HEK293T (cell line): ENCODE measurements at regions not wholly inside any gene's neighbourhood (a gene's known extent, or its start where the extent isn't known, plus 50 kb on each side); places are given as distances from the start of the nearest gene placed in this dataset.

Experiments used
- BHLHE40 ChIP-seq: fragments of 450-650 bp; IDR thresholded peaks from 2 replicates; pipeline ENCODE4 v1.6.1; 2016; ENCODE audit warnings: mild to moderate bottlenecking, moderate library complexity, borderline replicate concordance
- ELF4 ChIP-seq: fragments of 450-650 bp; IDR thresholded peaks from 2 replicates; pipeline ENCODE4 v1.6.1; 2017; ENCODE audit warnings: antibody characterized with exemption
- FOXM1 ChIP-seq: fragments of 450-650 bp; IDR thresholded peaks from 2 replicates; pipeline ENCODE4 v1.6.1; 2017; ENCODE audit warnings: mild to moderate bottlenecking, borderline replicate concordance
- HDGF ChIP-seq: fragments of 450-650 bp; IDR thresholded peaks from 2 replicates; pipeline ENCODE4 v1.6.1; 2017; ENCODE audit warnings: antibody characterized with exemption, borderline replicate concordance
- TARDBP ChIP-seq: fragments of 450-650 bp; IDR thresholded peaks from 2 replicates; pipeline ENCODE4 v1.6.1; 2016
- ZNF384 ChIP-seq: fragments of 450-650 bp; IDR thresholded peaks from 2 replicates; pipeline ENCODE4 v1.6.1; 2016

GRCh38 chr6:40713002-40713719 is 126.0 kb upstream of the LRFN2 start:
- TF ChIP-seq ELF4: no peak
- no peak for TF ChIP-seq FOXM1
- no peak for TF ChIP-seq HDGF
- no peak for TF ChIP-seq ZNF384
- TF ChIP-seq TARDBP: no peak
- no peak for TF ChIP-seq BHLHE40
